PC-9 (cell line): ENCODE measurements at regions not wholly inside any gene's neighbourhood (a gene's known extent, or its start where the extent isn't known, plus 50 kb on each side); places are given as distances from the start of the nearest gene placed in this dataset.

Source experiments
- BruUV-seq: library from RNA; stranded (reverse); fragments of 400-500 nt; replicated peaks from 2 replicates; lab custom pipeline; 2021; lab: Mats Ljungman, UMichigan
- CTCF ChIA-PET: fragments of 300-600 bp; sonication (Branson Sonifier 250); formaldehyde crosslinking; loops from one replicate; lab custom pipeline; 2022; ENCODE audit warnings: antibody characterized with exemption; lab: Charles Lee
- POLR2A ChIA-PET: fragments of 300-600 bp; sonication (Branson Sonifier 250); formaldehyde crosslinking; loops from one replicate; lab custom pipeline; 2022; ENCODE audit warnings: antibody characterized with exemption; ENCODE audit not compliant: unreplicated experiment; lab: Charles Lee
- DNase-seq, 2 experiments: peaks; one replicate each; pipeline versions ENCODE4 v3.0.0 to v3.0.0-alpha.2; 2015 to 2022; ENCODE audit warnings: mixed read lengths in 1 of 2
- H2AFZ ChIP-seq: fragments of 200-600 bp; sonication (generic); 2 replicates; pipeline ENCODE4 v1.8.1; 2017; ENCODE audit warnings: antibody characterized with exemption
- H3F3A ChIP-seq: fragments of 200-600 bp; sonication (generic); 2 replicates; pipeline ENCODE4 v1.8.1; 2017; ENCODE audit warnings: antibody characterized with exemption, mild to moderate bottlenecking, low read depth; ENCODE audit not compliant: insufficient read depth
- H3K27ac ChIP-seq: fragments of 200-600 bp; sonication (generic); 2 replicates; pipeline ENCODE4 v1.6.1; 2016; ENCODE audit warnings: mixed run types
- H3K27me3 ChIP-seq: fragments of 200-600 bp; sonication (generic); 2 replicates; pipeline ENCODE4 v1.6.1; 2016; ENCODE audit warnings: low read depth, mixed run types; ENCODE audit not compliant: insufficient read depth
- H3K36me3 ChIP-seq: fragments of 200-600 bp; sonication (generic); 2 replicates; pipeline ENCODE4 v1.6.1; 2016; ENCODE audit warnings: low read depth, mixed run types
- H3K4me1 ChIP-seq: fragments of 200-600 bp; sonication (generic); replicated peaks from 2 replicates; pipeline ENCODE4 v1.6.1; 2016; ENCODE audit warnings: mixed run types; ENCODE audit not compliant: insufficient read depth
- H3K4me2 ChIP-seq: fragments of 200-600 bp; sonication (generic); 2 replicates; pipeline ENCODE4 v1.6.1; 2017; ENCODE audit warnings: mixed run types
- H3K4me3 ChIP-seq: fragments of 200-600 bp; sonication (generic); 2 replicates; pipeline ENCODE4 v1.6.1; 2016; ENCODE audit warnings: mixed run types
- H3K79me2 ChIP-seq: fragments of 200-600 bp; sonication (generic); 2 replicates; pipeline ENCODE4 v1.6.1; 2017; ENCODE audit warnings: low read depth, mixed run types
- H3K9me2 ChIP-seq: fragments of 200-600 bp; sonication (generic); 2 replicates; pipeline ENCODE4 v1.8.1; 2017; ENCODE audit warnings: mild to moderate bottlenecking; ENCODE audit not compliant: insufficient read depth
- H3K9me3 ChIP-seq: fragments of 200-600 bp; sonication (generic); 2 replicates; pipeline ENCODE4 v1.8.1; 2016; ENCODE audit warnings: low read depth; ENCODE audit not compliant: insufficient read depth
- H4K20me1 ChIP-seq: fragments of 200-600 bp; sonication (generic); 2 replicates; pipeline ENCODE4 v1.8.1; 2017; ENCODE audit not compliant: insufficient read depth
- EZH2 ChIP-seq: fragments of 200-600 bp; sonication (generic); IDR thresholded peaks from 2 replicates; pipeline ENCODE4 v1.8.0; 2017; ENCODE audit warnings: antibody characterized with exemption, low read depth
- intact Hi-C: fragments of 100-400 bp; cut with micrococcal nuclease; formaldehyde crosslinking; loops from one replicate; pipeline ENCODE4 v1.10.0; 2022; ENCODE audit not compliant: unreplicated experiment
- TF ChIP-seq, protein P1 (sequence below): fragments of 200-600 bp; sonication (generic); conservative IDR thresholded peaks from 2 replicates; pipeline ENCODE4 v1.6.1; 2017; ENCODE audit warnings: mixed run types, antibody characterized with exemption, mild to moderate bottlenecking, moderate library complexity

DNA sequence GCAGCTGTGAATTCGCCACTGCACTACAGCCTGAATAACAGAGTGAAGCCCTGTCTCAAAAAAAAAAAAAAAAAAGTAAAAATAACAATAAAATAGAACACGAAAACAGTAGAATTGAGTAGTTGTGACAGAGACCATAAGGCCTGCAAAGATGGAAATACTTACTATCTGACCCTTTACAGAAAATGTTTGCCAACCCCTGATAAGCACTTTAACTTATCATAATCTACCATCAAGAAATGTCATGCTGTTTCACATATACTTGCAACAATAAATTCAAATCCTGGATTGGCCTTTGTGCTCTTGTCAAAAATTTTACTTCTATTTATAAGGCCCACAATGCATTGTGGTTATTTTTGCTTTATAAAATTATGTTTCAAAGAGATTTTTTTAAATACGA is 75.5 kb downstream of the ING2 start:
- BruUV-seq: no TSS peak
- CTCF ChIA-PET: no interaction called here
- Histone ChIP-seq H3K9me2 (no peaks in the 10 kb centered on the region), H3K9me3 (no peaks in the 10 kb centered on the region), H4K20me1 (no peaks in the 10 kb centered on the region), H3K4me2 (no peak overlapping the region), H3K36me3 (no peaks in the 10 kb centered on the region), H3K4me1 (no peaks in the 10 kb centered on the region), H3K27me3 (no peaks in the 10 kb centered on the region), H3F3A (no peaks in the 10 kb centered on the region), H3K4me3 (no peak overlapping the region), H2AFZ (no peak overlapping the region), H3K79me2 (no peaks in the 10 kb centered on the region), H3K27ac (no peak overlapping the region)
- no peak for DNase-seq
- intact Hi-C loops: no loop called here
- TF ChIP-seq, protein P1, sequence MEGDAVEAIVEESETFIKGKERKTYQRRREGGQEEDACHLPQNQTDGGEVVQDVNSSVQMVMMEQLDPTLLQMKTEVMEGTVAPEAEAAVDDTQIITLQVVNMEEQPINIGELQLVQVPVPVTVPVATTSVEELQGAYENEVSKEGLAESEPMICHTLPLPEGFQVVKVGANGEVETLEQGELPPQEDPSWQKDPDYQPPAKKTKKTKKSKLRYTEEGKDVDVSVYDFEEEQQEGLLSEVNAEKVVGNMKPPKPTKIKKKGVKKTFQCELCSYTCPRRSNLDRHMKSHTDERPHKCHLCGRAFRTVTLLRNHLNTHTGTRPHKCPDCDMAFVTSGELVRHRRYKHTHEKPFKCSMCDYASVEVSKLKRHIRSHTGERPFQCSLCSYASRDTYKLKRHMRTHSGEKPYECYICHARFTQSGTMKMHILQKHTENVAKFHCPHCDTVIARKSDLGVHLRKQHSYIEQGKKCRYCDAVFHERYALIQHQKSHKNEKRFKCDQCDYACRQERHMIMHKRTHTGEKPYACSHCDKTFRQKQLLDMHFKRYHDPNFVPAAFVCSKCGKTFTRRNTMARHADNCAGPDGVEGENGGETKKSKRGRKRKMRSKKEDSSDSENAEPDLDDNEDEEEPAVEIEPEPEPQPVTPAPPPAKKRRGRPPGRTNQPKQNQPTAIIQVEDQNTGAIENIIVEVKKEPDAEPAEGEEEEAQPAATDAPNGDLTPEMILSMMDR: no peak
- no peak for TF ChIP-seq EZH2
- POLR2A ChIA-PET: no interaction called here

DNA sequence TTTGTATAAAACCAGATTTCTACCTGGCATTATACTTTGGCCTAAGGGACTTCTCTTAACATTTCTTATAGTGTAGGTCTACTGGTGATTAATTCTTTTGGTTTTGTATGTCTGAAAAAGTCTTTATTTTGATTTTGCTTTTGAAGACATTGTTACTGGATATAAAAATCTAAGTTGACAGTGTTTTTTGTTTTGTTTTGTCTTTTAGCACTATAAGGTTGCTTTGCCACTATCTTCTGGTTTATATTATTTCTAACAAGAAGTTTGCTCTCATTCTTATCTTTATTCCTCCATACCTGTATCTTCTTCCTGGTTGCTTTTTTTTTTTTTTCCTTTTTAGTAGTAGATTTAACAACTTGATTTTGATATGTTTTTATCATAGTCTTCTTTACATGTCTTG is 76.0 kb downstream of the ING2 start:
- CTCF ChIA-PET: no interaction called here
- intact Hi-C loops: no loop called here

DNA sequence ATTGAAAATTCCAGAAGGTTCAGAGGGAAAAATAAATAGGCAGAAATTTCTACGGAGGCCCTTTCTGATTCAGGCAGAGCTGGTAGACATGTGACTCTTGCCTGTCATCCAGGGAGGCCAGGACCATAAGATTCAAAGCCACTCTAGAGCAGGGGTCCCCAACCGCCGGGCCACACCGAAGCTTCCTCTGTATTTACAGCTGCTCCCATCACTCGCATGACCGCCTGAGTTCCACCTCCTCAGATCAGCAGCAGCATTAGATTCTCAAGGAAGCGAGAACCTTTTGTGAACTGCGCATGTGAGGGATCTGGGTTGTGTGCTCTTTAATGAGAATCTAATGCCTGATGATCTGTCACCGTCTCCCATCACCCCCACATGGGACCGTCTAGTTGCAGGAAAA is 72.2 kb downstream of the RWDD4 start:
- POLR2A ChIA-PET: no interaction called here
- Histone ChIP-seq H3F3A (no peaks in the 10 kb centered on the region), H3K9me2 (no peaks in the 10 kb centered on the region), H3K79me2 (no peaks in the 10 kb centered on the region), H3K9me3 (no peaks in the 10 kb centered on the region), H3K4me2 (no peak overlapping the region), H3K4me1 (no peaks in the 10 kb centered on the region), H3K36me3 (no peaks in the 10 kb centered on the region), H3K27me3 (no peaks in the 10 kb centered on the region), H2AFZ (no peak overlapping the region), H4K20me1 (no peaks in the 10 kb centered on the region), H3K4me3 (no peak overlapping the region), H3K27ac (no peak overlapping the region)
- TF ChIP-seq, protein P1: no peak
- TF ChIP-seq EZH2: no peak
- BruUV-seq: no TSS peak
- CTCF ChIA-PET: no interaction called here
- DNase-seq: no peak
- intact Hi-C loops: no loop called here

More for the DNA sequence above, 76.0 kb downstream of the ING2 start:
- no peak overlapping the region for H3K27ac ChIP-seq
- H3K4me2 ChIP-seq: no peak overlapping the region
- H3K27me3 ChIP-seq: no peaks in the 10 kb centered on the region
- H3K4me1 ChIP-seq: no peaks in the 10 kb centered on the region
- H3K79me2 ChIP-seq: no peaks in the 10 kb centered on the region
- H3K36me3 ChIP-seq: no peaks in the 10 kb centered on the region
- TF ChIP-seq EZH2: no peak
- TF ChIP-seq, protein P1: no peak
- H3K4me3 ChIP-seq: no peak overlapping the region
- H3F3A ChIP-seq: no peaks in the 10 kb centered on the region
- no peaks in the 10 kb centered on the region for H3K9me2 ChIP-seq
- POLR2A ChIA-PET: no interaction called here
- no peaks in the 10 kb centered on the region for H3K9me3 ChIP-seq
- no peaks in the 10 kb centered on the region for H4K20me1 ChIP-seq
- no peak overlapping the region for H2AFZ ChIP-seq
- BruUV-seq: no TSS peak
- DNase-seq: no peak
